Neural cell (in vitro differentiated cells): ENCODE measurements at regions not wholly inside any gene's neighbourhood (a gene's known extent, or its start where the extent isn't known, plus 50 kb on each side); places are given as distances from the start of the nearest gene placed in this dataset.

ENCODE experiments used
- H2AFZ ChIP-seq: fragments of 200-600, 300-800 bp; sonication (generic), shearing (Covaris generic); 2 replicates; pipeline ENCODE4 v1.6.0; 2014; ENCODE audit warnings: low read depth, mild to moderate bottlenecking, antibody characterized with exemption, low read length, moderate library complexity
- H3F3A ChIP-seq: fragments of 200-600 bp; shearing (Covaris generic); 2 replicates; pipeline ENCODE4 v1.6.1; 2016; ENCODE audit warnings: mild to moderate bottlenecking, moderate library complexity, mixed read lengths, antibody characterized with exemption, low read length; ENCODE audit not compliant: insufficient read depth, poor library complexity, severe bottlenecking
- H3K27ac ChIP-seq: fragments of 200-600, 300-800 bp; sonication (generic), shearing (Covaris generic); 2 replicates; pipeline ENCODE4 v1.5.1; 2014; ENCODE audit warnings: mild to moderate bottlenecking, low read length, moderate library complexity
- H3K27me3 ChIP-seq: fragments of 300-800, 200-600 bp; sonication (generic), shearing (Covaris generic); 2 replicates; pipeline ENCODE4 v1.6.0; 2014; ENCODE audit warnings: mild to moderate bottlenecking, low read depth, low read length, moderate library complexity; ENCODE audit not compliant: insufficient read depth
- H3K36me3 ChIP-seq: fragments of 300-800, 200-600 bp; sonication (generic), shearing (Covaris generic); 2 replicates; pipeline ENCODE4 v1.5.1; 2014; ENCODE audit warnings: mild to moderate bottlenecking, antibody characterized with exemption, low read length, moderate library complexity; ENCODE audit not compliant: insufficient read depth
- H3K4me2 ChIP-seq: fragments of 300-800, 200-600 bp; sonication (generic), shearing (Covaris generic); 2 replicates; pipeline ENCODE4 v1.6.0; 2014; ENCODE audit warnings: mild to moderate bottlenecking, low read length
- H3K4me3 ChIP-seq: fragments of 300-800, 200-600 bp; sonication (generic), shearing (Covaris generic); 2 replicates; pipeline ENCODE4 v1.5.1; 2014; ENCODE audit warnings: mild to moderate bottlenecking, low read length, moderate library complexity
- H3K79me2 ChIP-seq: fragments of 200-600 bp; shearing (Covaris generic); replicated peaks from 2 replicates; pipeline ENCODE4 v1.6.0; 2014; ENCODE audit warnings: mild to moderate bottlenecking, low read length, moderate library complexity; ENCODE audit not compliant: insufficient read depth
- H3K9ac ChIP-seq: fragments of 300-800, 200-600 bp; sonication (generic), shearing (Covaris generic); 2 replicates; pipeline ENCODE4 v1.6.1; 2016; ENCODE audit warnings: mild to moderate bottlenecking, low read length, mixed read lengths
- H3K9me2 ChIP-seq: fragments of 200-600 bp; shearing (Covaris generic); 2 replicates; pipeline ENCODE4 v1.6.1; 2016; ENCODE audit warnings: mild to moderate bottlenecking, low read length, mixed read lengths; ENCODE audit not compliant: insufficient read depth
- H3K9me3 ChIP-seq: fragments of 200-600, 300-800 bp; sonication (generic), shearing (Covaris generic); 2 replicates; pipeline ENCODE4 v1.6.1; 2016; ENCODE audit warnings: mild to moderate bottlenecking, mixed run types, low read length, moderate library complexity, mixed read lengths
- H4K20me1 ChIP-seq: fragments of 200-600 bp; shearing (Covaris generic); 2 replicates; pipeline ENCODE4 v1.6.1; 2016; ENCODE audit warnings: mild to moderate bottlenecking, mixed run types; ENCODE audit not compliant: insufficient read depth
- CTCF ChIP-seq: fragments of 450-650 bp; IDR thresholded peaks from 2 replicates; pipeline ENCODE4 v1.5.1; 2014; ENCODE audit warnings: antibody characterized with exemption, mild to moderate bottlenecking, moderate library complexity; ENCODE audit not compliant: poor library complexity, severe bottlenecking
- EP300 ChIP-seq: fragments of 450-650 bp; conservative IDR thresholded peaks from 2 replicates; pipeline ENCODE4 v1.6.1; 2014; ENCODE audit warnings: antibody characterized with exemption, mild to moderate bottlenecking, moderate library complexity; ENCODE audit not compliant: poor library complexity, severe bottlenecking
- EZH2 ChIP-seq: fragments of 200-600, 300-800 bp; shearing (Covaris generic), sonication (generic); IDR thresholded peaks from 2 replicates; pipeline ENCODE4 v1.6.1; 2014; ENCODE audit warnings: antibody characterized with exemption, low read length, borderline replicate concordance, mild to moderate bottlenecking; ENCODE audit not compliant: insufficient read depth, poor library complexity, severe bottlenecking
- POLR2AphosphoS5 ChIP-seq: IDR thresholded peaks from 2 replicates; pipeline ENCODE4 v1.6.1; 2012
- RAD21 ChIP-seq: fragments of 450-650 bp; conservative IDR thresholded peaks from 2 replicates; pipeline ENCODE4 v1.6.1; 2014; ENCODE audit warnings: antibody characterized with exemption, mild to moderate bottlenecking, moderate library complexity
- REST ChIP-seq: IDR thresholded peaks from 2 replicates; pipeline ENCODE4 v1.6.1; 2012; ENCODE audit warnings: borderline replicate concordance
- SMC3 ChIP-seq: fragments of 450-650 bp; conservative IDR thresholded peaks from 2 replicates; pipeline ENCODE4 v1.6.1; 2014; ENCODE audit warnings: antibody characterized with exemption, mild to moderate bottlenecking, moderate library complexity; ENCODE audit not compliant: poor library complexity
- TAF1 ChIP-seq: IDR thresholded peaks from 2 replicates; pipeline ENCODE4 v1.6.1; 2012; ENCODE audit warnings: low read depth

GRCh38 chr3:72009851-72010443, 225.0 kb upstream of the PROK2 start:
- Histone ChIP-seq H3F3A (no peaks in the 10 kb centered on the region), H3K36me3 (no peaks in the 10 kb centered on the region), H3K4me2 (no peak overlapping the region)

More at GRCh38 chr3:72009851-72010443, 225.0 kb upstream of the PROK2 start:
- no peaks in the 10 kb centered on the region for H3K9me3 ChIP-seq
- H3K27me3 ChIP-seq = no peaks in the 10 kb centered on the region
- H3K9ac ChIP-seq = no peak overlapping the region
- no peak overlapping the region for H3K4me3 ChIP-seq
- H3K27ac ChIP-seq = peak overlapping the region; percentile 14
- H3K9me2 ChIP-seq = no peaks in the 10 kb centered on the region
- H2AFZ ChIP-seq = no peak overlapping the region
- no peaks in the 10 kb centered on the region for H4K20me1 ChIP-seq
- no peak for TF ChIP-seq TAF1
- peak; percentile 30 for TF ChIP-seq CTCF
- no peak for TF ChIP-seq POLR2AphosphoS5
- TF ChIP-seq SMC3 = no peak
- no peak for TF ChIP-seq EZH2
- no peak for TF ChIP-seq RAD21
- TF ChIP-seq REST = no peak
- no peak for TF ChIP-seq EP300
- no peaks in the 10 kb centered on the region for H3K79me2 ChIP-seq
